OCI-LY7 (cell line): ENCODE measurements at regions not wholly inside any gene's neighbourhood (a gene's known extent, or its start where the extent isn't known, plus 50 kb on each side); places are given as distances from the start of the nearest gene placed in this dataset.

ENCODE experiments used
- EZH2phosphoT487 ChIP-seq: fragments of 200-600 bp; sonication (generic); IDR thresholded peaks from 2 replicates; pipeline ENCODE4 v1.6.1; 2018; ENCODE audit warnings: low read depth, borderline replicate concordance, mild to moderate bottlenecking, mixed run types, antibody characterized with exemption, low read length, moderate library complexity, mixed read lengths
- TF ChIP-seq, protein P1 (sequence below): fragments of 200-600 bp; sonication (generic); conservative IDR thresholded peaks from 2 replicates; pipeline ENCODE4 v1.5.1; 2014; ENCODE audit warnings: mild to moderate bottlenecking, antibody characterized with exemption, low read length, moderate library complexity, mixed read lengths

DNA sequence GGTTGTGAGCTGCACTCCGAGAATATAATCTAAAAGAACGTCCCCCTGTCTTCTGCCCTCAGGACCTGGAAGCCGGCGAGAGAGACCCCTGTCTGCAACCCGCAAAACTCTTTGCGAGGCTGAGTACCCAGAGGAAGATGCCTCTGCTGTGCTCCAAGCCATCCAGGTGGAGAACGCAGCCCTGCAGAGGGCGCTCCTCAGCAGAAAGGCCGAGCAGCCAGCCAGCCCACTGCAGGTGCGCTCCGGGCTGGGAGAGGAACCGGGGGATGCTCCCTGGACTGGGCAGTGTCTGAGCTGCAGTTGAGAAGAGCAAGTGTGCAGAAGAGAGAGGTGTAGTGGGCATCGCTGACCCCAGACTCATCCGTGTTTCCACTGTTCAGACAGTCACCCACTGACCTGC lies 148.3 kb downstream of the KATNIP start:
- TF ChIP-seq, protein P1, sequence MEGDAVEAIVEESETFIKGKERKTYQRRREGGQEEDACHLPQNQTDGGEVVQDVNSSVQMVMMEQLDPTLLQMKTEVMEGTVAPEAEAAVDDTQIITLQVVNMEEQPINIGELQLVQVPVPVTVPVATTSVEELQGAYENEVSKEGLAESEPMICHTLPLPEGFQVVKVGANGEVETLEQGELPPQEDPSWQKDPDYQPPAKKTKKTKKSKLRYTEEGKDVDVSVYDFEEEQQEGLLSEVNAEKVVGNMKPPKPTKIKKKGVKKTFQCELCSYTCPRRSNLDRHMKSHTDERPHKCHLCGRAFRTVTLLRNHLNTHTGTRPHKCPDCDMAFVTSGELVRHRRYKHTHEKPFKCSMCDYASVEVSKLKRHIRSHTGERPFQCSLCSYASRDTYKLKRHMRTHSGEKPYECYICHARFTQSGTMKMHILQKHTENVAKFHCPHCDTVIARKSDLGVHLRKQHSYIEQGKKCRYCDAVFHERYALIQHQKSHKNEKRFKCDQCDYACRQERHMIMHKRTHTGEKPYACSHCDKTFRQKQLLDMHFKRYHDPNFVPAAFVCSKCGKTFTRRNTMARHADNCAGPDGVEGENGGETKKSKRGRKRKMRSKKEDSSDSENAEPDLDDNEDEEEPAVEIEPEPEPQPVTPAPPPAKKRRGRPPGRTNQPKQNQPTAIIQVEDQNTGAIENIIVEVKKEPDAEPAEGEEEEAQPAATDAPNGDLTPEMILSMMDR: peak; percentile 67
- no peak for TF ChIP-seq EZH2phosphoT487
